ENCODE measurements at regions not wholly inside any gene's neighbourhood (a gene's known extent, or its start where the extent isn't known, plus 50 kb on each side); places are given as distances from the start of the nearest gene placed in this dataset.

GRCh38 chr11:44361813-44362212 is 51.9 kb upstream of the ALX4 start:
- H4K20me1 ChIP-seq (ENCODE audit: control insufficient read depth, extremely low read depth, insufficient read depth, low read length), result no peaks in the 10 kb centered on the region
- no peak overlapping the region for H3K9ac ChIP-seq (ENCODE audit: insufficient read depth, low read length)
- no peak for TF ChIP-seq EZH2 (IDR thresholded peaks at IDR 0.05; ENCODE audit: low read length, missing control alignments)
- TF ChIP-seq CTCF (conservative IDR thresholded peaks at IDR 0.05 in 1 of 2, IDR thresholded peaks at IDR 0.05 in 1 of 2; ENCODE audit: low read depth in 1 of 2, low read length in 2 of 2), result no peak
- no peak overlapping the region for H2AFZ ChIP-seq (ENCODE audit: low read length)
- no peaks in the 10 kb centered on the region for H3K79me2 ChIP-seq (ENCODE audit: control insufficient read depth, insufficient read depth, low read length)
- DNase-seq (ENCODE audit: low read depth in 2 of 2), result no peak
- H3K4me2 ChIP-seq (ENCODE audit: extremely low read depth, insufficient read depth, low read length), result no peak overlapping the region
- H3K4me3 ChIP-seq (replicated peaks in 1 of 4; ENCODE audit: control extremely low read depth in 1 of 4, insufficient read depth in 1 of 4, low read depth in 3 of 4, low read length in 4 of 4), result no peak overlapping the region
- no peaks in the 10 kb centered on the region for H3K9me3 ChIP-seq (ENCODE audit: control insufficient read depth, insufficient read depth, low read depth, low read length)
- no peaks in the 10 kb centered on the region for H3K36me3 ChIP-seq (ENCODE audit: control insufficient read depth, insufficient read depth, low read length)
- H3K27me3 ChIP-seq (ENCODE audit: control insufficient read depth, insufficient read depth, low read length), result peaks cover 9% of the 10 kb centered on the region
- no peak overlapping the region for H3K27ac ChIP-seq (ENCODE audit: insufficient read depth, low read length)
- no peaks in the 10 kb centered on the region for H3K4me1 ChIP-seq (ENCODE audit: control insufficient read depth, extremely low read depth, insufficient read depth, low read length)

- no peak overlapping the region for H3K4me3 ChIP-seq (replicated peaks in 1 of 4; ENCODE audit: control extremely low read depth in 1 of 4, insufficient read depth in 1 of 4, low read depth in 3 of 4, low read length in 4 of 4)
- TF ChIP-seq EZH2 (IDR thresholded peaks at IDR 0.05; ENCODE audit: low read length, missing control alignments) (no peak), CTCF (conservative IDR thresholded peaks at IDR 0.05 in 1 of 2, IDR thresholded peaks at IDR 0.05 in 1 of 2; ENCODE audit: low read depth in 1 of 2, low read length in 2 of 2) (no peak)
- no peak overlapping the region for H3K9ac ChIP-seq (ENCODE audit: insufficient read depth, low read length)
Measured at GRCh38 chr11:44363116-44363515, 53.2 kb upstream of the ALX4 start.

GRCh38 chr11:44364596-44364995 is 54.7 kb upstream of the ALX4 start:
- Histone ChIP-seq H3K9ac (ENCODE audit: insufficient read depth, low read length) (no peak overlapping the region), H3K4me2 (ENCODE audit: extremely low read depth, insufficient read depth, low read length) (no peak overlapping the region), H3K27ac (ENCODE audit: insufficient read depth, low read length) (no peak overlapping the region), H3K4me1 (ENCODE audit: control insufficient read depth, extremely low read depth, insufficient read depth, low read length) (no peaks in the 10 kb centered on the region), H3K27me3 (ENCODE audit: control insufficient read depth, insufficient read depth, low read length) (peaks cover 9% of the 10 kb centered on the region), H2AFZ (ENCODE audit: low read length) (no peak overlapping the region), H4K20me1 (ENCODE audit: control insufficient read depth, extremely low read depth, insufficient read depth, low read length) (no peaks in the 10 kb centered on the region), H3K4me3 (replicated peaks in 1 of 4; ENCODE audit: control extremely low read depth in 1 of 4, insufficient read depth in 1 of 4, low read depth in 3 of 4, low read length in 4 of 4) (no peak overlapping the region), H3K9me3 (ENCODE audit: control insufficient read depth, insufficient read depth, low read depth, low read length) (no peaks in the 10 kb centered on the region), H3K36me3 (ENCODE audit: control insufficient read depth, insufficient read depth, low read length) (no peaks in the 10 kb centered on the region), H3K79me2 (ENCODE audit: control insufficient read depth, insufficient read depth, low read length) (no peaks in the 10 kb centered on the region)
- TF ChIP-seq CTCF (conservative IDR thresholded peaks at IDR 0.05 in 1 of 2, IDR thresholded peaks at IDR 0.05 in 1 of 2; ENCODE audit: low read depth in 1 of 2, low read length in 2 of 2) (no peak), EZH2 (IDR thresholded peaks at IDR 0.05; ENCODE audit: low read length, missing control alignments) (no peak)
- no peak for DNase-seq (ENCODE audit: low read depth in 2 of 2)

More at GRCh38 chr11:44363116-44363515, 53.2 kb upstream of the ALX4 start:
- H3K27me3 ChIP-seq (ENCODE audit: control insufficient read depth, insufficient read depth, low read length), result peaks cover 9% of the 10 kb centered on the region
- no peaks in the 10 kb centered on the region for H3K79me2 ChIP-seq (ENCODE audit: control insufficient read depth, insufficient read depth, low read length)
- no peak for DNase-seq (ENCODE audit: low read depth in 2 of 2)
- no peak overlapping the region for H3K4me2 ChIP-seq (ENCODE audit: extremely low read depth, insufficient read depth, low read length)
- H3K9me3 ChIP-seq (ENCODE audit: control insufficient read depth, insufficient read depth, low read depth, low read length), result no peaks in the 10 kb centered on the region
- H3K27ac ChIP-seq (ENCODE audit: insufficient read depth, low read length), result no peak overlapping the region
- no peaks in the 10 kb centered on the region for H3K36me3 ChIP-seq (ENCODE audit: control insufficient read depth, insufficient read depth, low read length)
- no peaks in the 10 kb centered on the region for H3K4me1 ChIP-seq (ENCODE audit: control insufficient read depth, extremely low read depth, insufficient read depth, low read length)
- H4K20me1 ChIP-seq (ENCODE audit: control insufficient read depth, extremely low read depth, insufficient read depth, low read length), result no peaks in the 10 kb centered on the region
- no peak overlapping the region for H2AFZ ChIP-seq (ENCODE audit: low read length)

All from fibroblast of lung (primary cell).